ENCODE measurements at regions not wholly inside any gene's neighbourhood (a gene's known extent, or its start where the extent isn't known, plus 50 kb on each side); places are given as distances from the start of the nearest gene placed in this dataset.

GRCh38 chr2:165033402-165033801 lies 78.1 kb upstream of the SLC38A11 start:
- CTCF ChIA-PET = no interaction called here
- POLR2A ChIA-PET = no interaction called here

DNA sequence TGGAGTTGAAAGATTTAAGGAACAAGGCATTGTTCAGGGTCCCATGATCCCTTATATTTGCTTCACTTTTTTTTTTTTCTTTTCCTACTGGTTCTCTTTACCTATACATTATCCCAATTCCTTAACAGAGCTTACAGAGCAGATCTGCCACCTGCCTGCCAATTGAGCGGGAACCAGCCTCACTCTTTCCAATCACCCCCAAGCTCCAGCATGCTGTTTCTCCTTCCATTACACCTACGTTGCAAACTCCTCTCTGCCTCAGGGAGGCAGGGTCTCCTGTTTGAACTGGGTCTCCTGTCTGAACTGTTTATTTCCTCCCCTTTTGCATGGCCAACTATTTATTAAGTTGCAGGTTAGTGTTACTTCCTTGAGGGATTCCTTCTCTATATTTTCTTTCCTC lies 77.2 kb upstream of the SLC38A11 start:
- ChIA-PET POLR2A (no interaction called here), CTCF (no interaction called here)

GRCh38 chr2:165024199-165024598 lies 68.9 kb upstream of the SLC38A11 start:
- POLR2A ChIA-PET = no interaction called here
- CTCF ChIA-PET = no interaction called here

- CTCF ChIA-PET = no interaction called here
- POLR2A ChIA-PET = no interaction called here
These were observed 67.5 kb upstream of the SLC38A11 start for GRCh38 chr2:165022781-165023180.

- ChIA-PET POLR2A (interaction anchor here (0.6 kb wide), 1 partner anchor 635 kb away, joined by 3 read pairs; no protein-coding TSS in a partner anchor), CTCF (no interaction called here)
These were observed 62.8 kb upstream of the SLC38A11 start for GRCh38 chr2:165017966-165018596.

DNA sequence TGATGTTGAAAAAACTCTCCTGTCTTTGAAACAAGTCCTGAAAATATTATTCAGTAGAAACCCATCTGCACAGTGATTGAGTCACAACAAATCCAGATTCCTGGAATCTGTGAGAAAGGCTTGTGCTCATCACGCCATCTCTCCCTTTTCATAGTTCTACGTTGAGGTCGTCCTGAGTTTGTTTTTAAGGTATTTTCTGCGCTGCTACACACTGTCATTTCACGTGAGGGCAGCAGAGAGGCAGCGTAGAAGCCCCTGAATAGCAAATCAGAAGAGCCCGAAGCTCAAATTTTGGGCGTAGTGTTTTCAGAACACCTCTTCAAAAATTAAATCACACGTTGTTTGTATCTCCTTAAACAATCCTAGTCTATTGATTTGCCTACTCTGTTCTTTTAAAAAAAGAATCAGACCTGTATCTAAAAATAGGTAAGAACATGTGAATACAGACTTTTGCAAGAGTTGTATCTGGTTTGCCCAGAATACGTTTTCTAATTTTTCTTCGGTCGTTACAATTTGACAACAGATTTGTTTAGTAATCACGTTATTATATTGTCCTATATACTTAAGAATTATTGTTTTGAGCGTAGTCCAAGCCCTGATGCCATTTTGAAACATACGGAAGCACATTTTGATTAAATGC lies 61.6 kb upstream of the SLC38A11 start:
- CTCF ChIA-PET = interaction anchor here (0.7 to 1.2 kb wide), 2 partner anchors 10 to 279 kb away, joined by 3 read pairs; no protein-coding TSS in a partner anchor
- POLR2A ChIA-PET = no interaction called here

DNA sequence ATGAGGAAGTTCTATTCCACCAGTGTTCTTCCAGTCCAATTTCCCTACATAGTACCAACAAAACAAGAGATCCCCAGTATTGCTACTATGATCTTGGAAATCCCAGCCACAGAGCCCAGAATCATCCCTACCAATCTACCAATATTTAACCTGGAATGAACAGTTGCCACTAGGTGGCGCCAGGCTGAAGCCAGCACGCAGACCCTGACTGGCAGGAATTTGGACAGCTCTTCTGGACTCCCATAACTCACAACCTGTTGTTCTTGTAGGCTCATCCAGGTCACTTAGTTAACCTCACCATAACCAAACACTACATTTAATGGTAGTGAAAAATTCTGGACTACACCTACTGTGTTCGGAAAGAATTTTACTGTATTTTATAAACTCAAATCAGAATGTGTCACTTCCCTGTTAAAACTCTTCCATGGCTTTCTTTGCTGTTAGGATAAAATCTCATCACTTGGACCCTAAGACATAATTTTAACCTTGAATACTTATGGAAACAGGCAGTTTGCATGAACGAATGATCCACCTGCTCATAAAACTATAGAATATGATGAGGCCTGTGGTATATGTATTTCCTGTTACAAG lies 59.8 kb upstream of the SLC38A11 start:
- ChIA-PET CTCF (interaction anchor here (1.2 kb wide), 1 partner anchor 8 kb away, joined by 3 read pairs; no protein-coding TSS in a partner anchor), POLR2A (no interaction called here)

GRCh38 chr2:165013944-165014619 lies 58.8 kb upstream of the SLC38A11 start:
- POLR2A ChIA-PET = no interaction called here
- CTCF ChIA-PET = no interaction called here

DNA sequence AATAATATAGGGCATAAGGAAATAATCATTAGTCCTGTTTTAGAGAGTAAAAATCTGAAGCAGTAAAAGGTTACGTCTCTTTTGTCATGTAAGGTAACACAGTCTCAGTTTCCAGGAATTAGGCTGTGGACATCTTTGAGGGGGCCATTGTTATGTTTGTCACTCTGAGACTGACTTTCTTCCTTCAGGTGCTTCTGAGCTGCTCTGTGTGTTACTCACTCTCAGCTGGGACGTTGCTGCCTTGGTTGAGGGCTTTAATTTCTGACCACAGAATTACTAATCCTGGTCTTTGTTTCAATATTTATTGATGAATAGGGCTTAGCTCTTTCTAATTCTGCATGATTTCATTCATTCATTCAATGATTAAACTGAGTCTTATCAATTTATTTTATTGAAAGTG lies 55.9 kb upstream of the SLC38A11 start:
- ChIA-PET CTCF (no interaction called here), POLR2A (no interaction called here)

GRCh38 chr2:165010556-165010955 lies 55.2 kb upstream of the SLC38A11 start:
- CTCF ChIA-PET = interaction anchor here (0.6 kb wide), 1 partner anchor 9 kb away, joined by 4 read pairs; no protein-coding TSS in a partner anchor

DNA sequence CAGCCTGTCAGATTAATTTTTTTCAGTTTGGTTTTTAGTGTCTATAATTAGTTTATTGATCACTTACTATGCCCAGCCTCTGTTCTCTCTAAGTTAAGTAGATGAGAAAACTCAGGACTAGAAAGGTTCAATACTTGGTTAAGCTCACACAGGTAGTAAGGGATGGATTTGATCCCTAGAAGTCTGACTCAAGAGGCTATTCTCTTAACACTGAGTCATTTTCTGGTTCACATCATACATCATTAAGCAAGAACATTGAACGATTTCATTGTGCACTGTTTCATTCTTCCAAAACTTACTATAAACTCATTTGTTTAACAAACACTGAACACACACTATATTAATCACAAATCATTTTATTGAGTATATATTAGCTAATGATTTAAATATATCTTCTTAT lies 54.1 kb upstream of the SLC38A11 start:
- POLR2A ChIA-PET = no interaction called here

More at GRCh38 chr2:165010556-165010955, 55.2 kb upstream of the SLC38A11 start:
- POLR2A ChIA-PET = no interaction called here

DNA sequence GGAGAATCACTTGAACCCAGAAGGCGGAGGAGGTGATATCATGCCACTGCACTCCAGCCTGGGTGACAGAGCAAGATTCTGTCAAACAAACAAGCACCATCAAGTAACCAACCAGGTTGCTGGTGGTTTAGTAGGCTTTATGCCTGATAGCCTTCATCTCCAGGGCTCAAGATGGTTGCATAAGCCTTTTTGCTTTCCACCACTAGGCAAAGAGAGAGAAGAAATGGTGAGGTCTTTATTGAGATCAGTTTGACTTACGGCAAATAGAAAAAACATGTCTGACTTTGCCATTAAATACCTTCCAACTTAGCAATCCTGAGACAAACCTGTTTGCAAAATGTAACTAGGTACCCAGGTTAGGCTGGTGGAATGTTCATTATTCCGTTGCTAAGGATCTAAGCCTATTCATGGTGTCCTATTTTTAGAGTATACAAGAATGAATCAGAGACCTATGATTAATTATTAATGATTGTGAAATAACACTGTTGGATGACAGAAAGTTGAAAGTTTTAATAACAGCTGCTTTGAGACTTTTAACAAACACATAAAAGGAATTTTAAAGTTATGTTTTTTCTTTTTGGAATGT lies 53.5 kb upstream of the SLC38A11 start:
- POLR2A ChIA-PET = no interaction called here
- CTCF ChIA-PET = no interaction called here

More for the DNA sequence above, 54.1 kb upstream of the SLC38A11 start:
- CTCF ChIA-PET = no interaction called here

DNA sequence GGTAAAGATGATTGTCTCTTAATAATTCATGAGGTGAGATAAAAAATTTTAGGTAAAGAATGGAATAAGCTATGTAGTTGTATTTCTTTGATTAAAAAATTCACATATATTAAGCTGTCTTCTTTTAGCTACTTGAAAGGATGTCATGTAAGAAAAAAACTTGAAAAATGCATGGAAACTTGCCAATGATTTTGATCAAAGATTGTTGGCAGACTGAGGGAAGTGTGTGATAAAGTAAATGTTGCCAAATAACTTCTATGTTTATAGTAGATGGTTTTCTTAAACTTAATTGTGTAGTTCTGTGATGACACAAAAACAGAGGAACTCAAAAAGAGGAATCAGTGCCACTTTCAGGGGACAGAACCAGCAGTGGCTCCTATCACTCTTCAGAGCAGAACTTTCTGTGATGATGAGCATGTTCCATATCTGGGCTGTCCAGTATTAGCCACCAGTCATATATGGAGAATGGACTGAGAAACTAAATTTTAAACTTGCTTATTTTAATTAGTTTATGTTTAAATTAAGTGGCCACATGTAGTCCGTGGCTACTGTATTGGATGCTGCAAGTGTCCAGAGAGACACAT lies 51.9 kb upstream of the SLC38A11 start:
- CTCF ChIA-PET = interaction anchor here (0.9 kb wide), 1 partner anchor 9 kb away, joined by 3 read pairs; no protein-coding TSS in a partner anchor
- POLR2A ChIA-PET = no interaction called here

All from activated CD8-positive, alpha-beta memory T cell treated with anti-CD3 and anti-CD28 coated beads for 36 hours (primary cell).